Heart right ventricle (tissue), 16 donors: ENCODE measurements at regions not wholly inside any gene's neighbourhood (a gene's known extent, or its start where the extent isn't known, plus 50 kb on each side); places are given as distances from the start of the nearest gene placed in this dataset.

Experiments used
- ATAC-seq, 8 donors: fragments of 200-7000 bp; cut with Tn5 transposase; one replicate each; pipeline ENCODE4 v1.9.1; 2020; ENCODE audit warnings: mild to moderate bottlenecking in 8 of 8, moderate library complexity in 8 of 8, moderate number of reproducible peaks in 1 of 8
- DNase-seq, 2 donors: peaks; one replicate each; pipeline ENCODE4 v3.0.0-alpha.2; 2020
- H3K27ac ChIP-seq, 10 donors: fragments of 200-600 bp; sonication (generic) in 2 of 10; one replicate each; pipeline versions ENCODE4 v1.5.0 to v1.8.0; 2020 to 2022; ENCODE audit warnings: mild to moderate bottlenecking in 3 of 10
- H3K27me3 ChIP-seq, 7 donors: fragments of 200-600 bp; one replicate each; pipeline ENCODE4 v1.8.0; 2021 to 2022; ENCODE audit warnings: mild to moderate bottlenecking in 2 of 7
- H3K36me3 ChIP-seq, 9 donors: fragments of 200-600 bp; sonication (generic) in 1 of 9; one replicate each; pipeline versions ENCODE4 v1.5.0 to v1.8.0; 2020 to 2022; ENCODE audit warnings: mild to moderate bottlenecking in 2 of 9
- H3K4me1 ChIP-seq, 9 donors: fragments of 200-600 bp; sonication (generic) in 1 of 9; one replicate each; pipeline versions ENCODE4 v1.5.0 to v1.8.0; 2020 to 2022; ENCODE audit warnings: mild to moderate bottlenecking in 4 of 9
- H3K4me3 ChIP-seq, 10 donors: fragments of 200-600 bp; sonication (generic) in 2 of 10; one replicate each; pipeline versions ENCODE4 v1.5.0 to v1.8.0; 2020 to 2022; ENCODE audit warnings: mild to moderate bottlenecking in 7 of 10, moderate library complexity in 2 of 10
- H3K9me3 ChIP-seq, 11 donors: fragments of 200-600 bp in 10 of 11; sonication (generic) in 2 of 11; one replicate each; pipeline versions ENCODE4 v1.5.0 to v1.8.0; 2013 to 2022; ENCODE audit warnings: mild to moderate bottlenecking in 2 of 11, control low read depth in 1 of 11, moderate library complexity in 1 of 11
- WGBS, 2 donors: extraction: QIAGEN DNeasy Blood & Tissue Kit; methylation state at CpG; one replicate each; pipeline ENCODE4 v1.1.7; 2013; ENCODE audit warnings: inconsistent platforms in 1 of 2; 5-methylcytosine and 5-hydroxymethylcytosine counted together
- intact Hi-C, 10 donors: fragments of 100-400 bp; cut with DNase I; formaldehyde crosslinking; loops; one replicate each; pipeline versions ENCODE4 v1.11.1 to v1.14.2; 2022
- TF ChIP-seq, protein P1 (sequence below), 9 donors: fragments of 200-600 bp; sonication (generic) in 2 of 9; IDR thresholded peaks; one replicate each; pipeline versions ENCODE4 v1.5.0 to v1.8.0; 2021 to 2022; ENCODE audit warnings: antibody characterized with exemption in 9 of 9, mild to moderate bottlenecking in 5 of 9, moderate library complexity in 1 of 9
- donor health status: Arrhythmogenic right ventricular cardiomyopathy.
- donor health status: ischemic (EF 13 %, LVEDD 7.1; RV severe dilation, severe dysfunction).
- donor health status: healthy with polysubstance abuse.
- donor health status: DM: no; HTN: yes; CAD: no.
- donor health status: DM: no; HTN: no; CAD: no.
- donor health status: ischemic (EF 25% LVEDD 6.9; RV normal size, moderate dysfunction).
- donor health status: ischemic (EF 25% LVEDD 5.7; RV mildly dilated, moderate dysfunction).
- donor health status: healthy.
- donor health status: DM: yes; HTN: yes; CAD: no.
- donor health status: Ischemic cardiomyopathy.
- donor health status: ischemic (EF 35%, LVEDD 5.7; RV mildly dilated, moderate dysfunction).
- donor health status: nonischemic (EF 11% LVEDD 7.7; RV severe dilation, severe dysfunction).
- donor health status: DM: yes; HTN: yes; CAD: no.
- donor health status: PGD.
- donor health status: ischemic (EF 29% LVEDD 5.4; RV normal size, mild dysfunction).
- donor health status: nonischemic (EF 23%, LVEDD 6.1; RV moderate dilation, normal function).

DNA sequence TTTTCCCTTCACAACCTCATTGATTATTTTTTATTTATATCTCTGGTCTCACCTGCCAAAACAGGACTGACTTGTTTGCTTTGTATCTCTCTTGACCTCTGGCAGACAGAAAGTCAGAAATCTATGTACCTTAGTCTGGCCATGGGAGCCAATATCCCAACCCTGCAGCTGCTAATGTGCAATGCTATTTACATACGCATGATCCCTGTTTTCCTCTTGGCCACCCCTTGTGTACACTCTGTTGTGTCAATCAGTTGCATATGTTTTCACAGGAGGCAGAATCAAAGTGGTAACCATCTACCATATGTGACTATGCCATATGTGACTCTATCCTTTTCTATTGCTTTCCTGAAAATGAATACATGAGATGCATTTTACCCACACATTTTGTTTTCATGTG, 688.8 kb downstream of the PLA2G4A start:
- Histone ChIP-seq H3K27ac (no peak overlapping the region), H3K9me3 (peaks cover 0 to 8% (median 0%) of the 10 kb centered on the region in 11 donors), H3K36me3 (no peaks in the 10 kb centered on the region), H3K4me1 (no peaks in the 10 kb centered on the region), H3K27me3 (no peaks in the 10 kb centered on the region), H3K4me3 (no peak overlapping the region)
- no peak for ATAC-seq
- DNase-seq, result no peak
- WGBS, 2 donors, result 88 to 100% methylated on average over 1 of the region's 1 CpG
- TF ChIP-seq, protein P1, sequence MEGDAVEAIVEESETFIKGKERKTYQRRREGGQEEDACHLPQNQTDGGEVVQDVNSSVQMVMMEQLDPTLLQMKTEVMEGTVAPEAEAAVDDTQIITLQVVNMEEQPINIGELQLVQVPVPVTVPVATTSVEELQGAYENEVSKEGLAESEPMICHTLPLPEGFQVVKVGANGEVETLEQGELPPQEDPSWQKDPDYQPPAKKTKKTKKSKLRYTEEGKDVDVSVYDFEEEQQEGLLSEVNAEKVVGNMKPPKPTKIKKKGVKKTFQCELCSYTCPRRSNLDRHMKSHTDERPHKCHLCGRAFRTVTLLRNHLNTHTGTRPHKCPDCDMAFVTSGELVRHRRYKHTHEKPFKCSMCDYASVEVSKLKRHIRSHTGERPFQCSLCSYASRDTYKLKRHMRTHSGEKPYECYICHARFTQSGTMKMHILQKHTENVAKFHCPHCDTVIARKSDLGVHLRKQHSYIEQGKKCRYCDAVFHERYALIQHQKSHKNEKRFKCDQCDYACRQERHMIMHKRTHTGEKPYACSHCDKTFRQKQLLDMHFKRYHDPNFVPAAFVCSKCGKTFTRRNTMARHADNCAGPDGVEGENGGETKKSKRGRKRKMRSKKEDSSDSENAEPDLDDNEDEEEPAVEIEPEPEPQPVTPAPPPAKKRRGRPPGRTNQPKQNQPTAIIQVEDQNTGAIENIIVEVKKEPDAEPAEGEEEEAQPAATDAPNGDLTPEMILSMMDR (IDR thresholded peaks at IDR 0.05), result no peak
- intact Hi-C loops, result no loop called here

DNA sequence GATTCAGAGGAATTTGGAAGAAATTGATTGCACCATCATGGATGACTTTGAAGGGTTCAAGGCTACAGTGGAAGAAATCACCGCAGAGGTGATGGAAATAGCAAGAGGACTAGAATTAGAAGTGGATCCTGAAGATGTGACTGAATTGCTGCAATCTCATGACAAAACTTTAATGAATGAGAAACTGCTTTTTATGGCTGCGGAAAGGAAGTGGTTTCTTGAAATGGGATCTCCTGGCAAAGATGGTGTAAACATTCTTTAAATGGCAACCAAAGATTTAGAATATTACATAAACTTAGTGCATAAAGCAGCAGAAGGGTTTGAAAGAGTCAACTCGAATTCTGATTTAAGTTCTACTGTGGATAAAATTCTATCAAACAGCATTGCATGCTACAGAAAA, 698.6 kb downstream of the PLA2G4A start:
- WGBS, 2 donors, result 83 to 85% methylated on average over 3 of the region's 3 CpGs
- no peaks in the 10 kb centered on the region for H3K36me3 ChIP-seq
- no peaks in the 10 kb centered on the region for H3K27me3 ChIP-seq
- DNase-seq, result no peak
- H3K27ac ChIP-seq, result no peak overlapping the region
- no peak overlapping the region for H3K4me3 ChIP-seq
- intact Hi-C loops, result no loop called here
- H3K4me1 ChIP-seq, result no peaks in the 10 kb centered on the region
- TF ChIP-seq, protein P1 (IDR thresholded peaks at IDR 0.05), result no peak
- no peak for ATAC-seq
- H3K9me3 ChIP-seq, result peaks cover 0 to 5% (median 0%) of the 10 kb centered on the region in 11 donors

DNA sequence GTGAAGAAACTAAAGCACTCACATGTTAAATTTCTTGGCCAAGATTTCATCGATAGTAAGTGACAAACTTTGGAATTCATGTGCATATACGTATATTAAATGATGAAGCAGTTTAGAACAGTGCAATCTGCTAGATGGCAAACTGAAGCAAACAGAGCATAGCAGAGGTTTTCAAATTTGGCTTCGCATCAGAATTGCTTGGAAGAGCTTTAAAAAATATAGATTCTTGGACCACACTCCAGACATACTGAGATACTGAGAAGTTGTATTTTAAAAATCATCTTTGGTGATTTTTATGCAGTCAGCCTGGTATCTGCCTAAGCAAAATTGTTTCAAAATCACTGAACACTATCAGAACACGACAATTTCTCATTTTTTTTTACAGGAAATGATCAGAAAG, 709.2 kb downstream of the PLA2G4A start:
- Histone ChIP-seq H3K4me3 (no peak overlapping the region), H3K27ac (no peak overlapping the region), H3K9me3 (peaks cover 0 to 15% (median 0%) of the 10 kb centered on the region in 11 donors), H3K4me1 (no peaks in the 10 kb centered on the region), H3K27me3 (no peaks in the 10 kb centered on the region), H3K36me3 (no peaks in the 10 kb centered on the region)
- intact Hi-C loops, result no loop called here
- TF ChIP-seq, protein P1 (IDR thresholded peaks at IDR 0.05), result no peak
- WGBS, 2 donors, result 61 to 72% methylated on average over 4 of the region's 4 CpGs
- DNase-seq (no peak), ATAC-seq (no peak)

DNA sequence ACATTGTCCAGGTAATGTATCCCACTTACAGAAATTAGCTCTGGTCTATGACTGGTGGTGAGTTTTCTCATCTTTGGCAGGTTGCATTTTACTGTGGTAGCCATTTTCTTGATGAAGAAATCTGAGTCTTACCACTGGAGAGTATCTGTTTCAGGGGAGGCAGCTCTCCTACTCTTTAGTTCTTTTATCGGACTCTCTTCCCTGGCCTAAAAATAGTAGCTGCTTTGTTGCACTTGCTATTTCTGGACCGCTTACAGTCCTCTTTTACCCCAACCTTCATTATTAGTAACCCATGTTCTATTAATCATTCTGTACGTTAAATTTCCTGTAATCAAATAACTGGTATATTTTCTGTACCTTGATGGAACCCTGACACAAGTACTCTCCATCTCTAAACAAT, 720.8 kb downstream of the PLA2G4A start:
- Histone ChIP-seq H3K9me3 (peaks cover 0 to 17% (median 0%) of the 10 kb centered on the region in 11 donors), H3K36me3 (no peaks in the 10 kb centered on the region), H3K27ac (no peak overlapping the region), H3K4me1 (peaks cover 0 to 4% (median 0%) of the 10 kb centered on the region in 9 donors), H3K4me3 (no peak overlapping the region), H3K27me3 (no peaks in the 10 kb centered on the region)
- WGBS, 2 donors, result 35 to 49% methylated on average over 3 of the region's 3 CpGs
- peak in 4 of 8 donors; percentile 62 to 86 (median 68) for ATAC-seq
- DNase-seq, result no peak
- TF ChIP-seq, protein P1 (IDR thresholded peaks at IDR 0.05), result no peak
- intact Hi-C loops, result no loop called here
